Brain microvascular endothelial cell (primary cell): ENCODE measurements at regions not wholly inside any gene's neighbourhood (a gene's known extent, or its start where the extent isn't known, plus 50 kb on each side); places are given as distances from the start of the nearest gene placed in this dataset.

Source experiments
- DNase-seq: peaks from one replicate; pipeline ENCODE4 v3.0.0-alpha.2; 2020
- H3K27ac ChIP-seq: fragments of 250-450 bp; sonication (Bioruptor Pico); 2 replicates; pipeline ENCODE4 v1.5.1; 2020; ENCODE audit warnings: mild to moderate bottlenecking, moderate library complexity
- H3K27me3 ChIP-seq: fragments of 250-450 bp; sonication (Bioruptor Pico); replicated peaks from 2 replicates; pipeline ENCODE4 v1.5.1; 2020; ENCODE audit warnings: mild to moderate bottlenecking
- H3K36me3 ChIP-seq: fragments of 250-450 bp; sonication (Bioruptor Pico); replicated peaks from 2 replicates; pipeline ENCODE4 v1.5.1; 2020; ENCODE audit warnings: mild to moderate bottlenecking
- H3K4me3 ChIP-seq: 2 replicates; pipeline ENCODE4 v1.5.1; 2011; ENCODE audit warnings: low read depth, mild to moderate bottlenecking, control low read depth, low read length, moderate library complexity
- in situ Hi-C: cut with HindIII; loops from 2 replicates; pipeline ENCODE4 v1.10.0; 2017; ENCODE audit warnings: low sequenced_read_pairs, low pct_ligation_motif_present
- TF ChIP-seq, protein P1 (sequence below): IDR thresholded peaks from 2 replicates; pipeline ENCODE4 v1.5.1; 2011; ENCODE audit warnings: low read depth, mild to moderate bottlenecking, moderate library complexity, low read length, control low read depth, inconsistent platforms; ENCODE audit errors: missing control alignments

DNA sequence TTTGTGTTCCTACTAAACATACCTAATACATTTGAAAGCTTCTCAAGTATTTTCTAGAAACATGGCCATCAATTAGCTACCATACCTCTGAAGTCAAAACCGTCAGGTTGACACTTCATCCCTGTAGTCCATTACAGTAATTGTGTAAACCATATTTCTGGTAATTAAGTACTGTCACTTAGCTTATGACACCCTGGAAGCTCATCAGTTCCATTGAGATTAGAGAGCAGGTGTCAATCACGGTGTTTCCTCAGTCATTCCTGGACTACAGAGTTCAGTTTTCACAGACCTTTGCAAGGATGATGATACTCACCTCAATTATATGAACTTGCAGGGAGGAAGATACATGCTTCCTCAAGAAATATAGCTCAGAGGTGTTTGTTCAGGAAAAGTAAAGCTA, 552.0 kb downstream of the SI start:
- Histone ChIP-seq H3K36me3 (no peaks in the 10 kb centered on the region), H3K4me3 (no peak overlapping the region), H3K27ac (no peak overlapping the region), H3K27me3 (no peaks in the 10 kb centered on the region)
- in situ Hi-C loops, result no loop called here
- no peak for DNase-seq
- TF ChIP-seq, protein P1, sequence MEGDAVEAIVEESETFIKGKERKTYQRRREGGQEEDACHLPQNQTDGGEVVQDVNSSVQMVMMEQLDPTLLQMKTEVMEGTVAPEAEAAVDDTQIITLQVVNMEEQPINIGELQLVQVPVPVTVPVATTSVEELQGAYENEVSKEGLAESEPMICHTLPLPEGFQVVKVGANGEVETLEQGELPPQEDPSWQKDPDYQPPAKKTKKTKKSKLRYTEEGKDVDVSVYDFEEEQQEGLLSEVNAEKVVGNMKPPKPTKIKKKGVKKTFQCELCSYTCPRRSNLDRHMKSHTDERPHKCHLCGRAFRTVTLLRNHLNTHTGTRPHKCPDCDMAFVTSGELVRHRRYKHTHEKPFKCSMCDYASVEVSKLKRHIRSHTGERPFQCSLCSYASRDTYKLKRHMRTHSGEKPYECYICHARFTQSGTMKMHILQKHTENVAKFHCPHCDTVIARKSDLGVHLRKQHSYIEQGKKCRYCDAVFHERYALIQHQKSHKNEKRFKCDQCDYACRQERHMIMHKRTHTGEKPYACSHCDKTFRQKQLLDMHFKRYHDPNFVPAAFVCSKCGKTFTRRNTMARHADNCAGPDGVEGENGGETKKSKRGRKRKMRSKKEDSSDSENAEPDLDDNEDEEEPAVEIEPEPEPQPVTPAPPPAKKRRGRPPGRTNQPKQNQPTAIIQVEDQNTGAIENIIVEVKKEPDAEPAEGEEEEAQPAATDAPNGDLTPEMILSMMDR, result no peak

GRCh38 chr3:164524201-164524600, 554.1 kb downstream of the SI start:
- in situ Hi-C loops, result no loop called here
- no peak overlapping the region for H3K4me3 ChIP-seq
- no peaks in the 10 kb centered on the region for H3K36me3 ChIP-seq
- no peak overlapping the region for H3K27ac ChIP-seq
- DNase-seq, result no peak
- no peaks in the 10 kb centered on the region for H3K27me3 ChIP-seq
- TF ChIP-seq, protein P1, result no peak

- H3K27me3 ChIP-seq, result no peaks in the 10 kb centered on the region
- TF ChIP-seq, protein P1, result no peak
- DNase-seq, result no peak
- no peak overlapping the region for H3K27ac ChIP-seq
- H3K4me3 ChIP-seq, result no peak overlapping the region
- in situ Hi-C loops, result no loop called here
- no peaks in the 10 kb centered on the region for H3K36me3 ChIP-seq
Observed at GRCh38 chr3:164522073-164522763, 556.1 kb downstream of the SI start.

DNA sequence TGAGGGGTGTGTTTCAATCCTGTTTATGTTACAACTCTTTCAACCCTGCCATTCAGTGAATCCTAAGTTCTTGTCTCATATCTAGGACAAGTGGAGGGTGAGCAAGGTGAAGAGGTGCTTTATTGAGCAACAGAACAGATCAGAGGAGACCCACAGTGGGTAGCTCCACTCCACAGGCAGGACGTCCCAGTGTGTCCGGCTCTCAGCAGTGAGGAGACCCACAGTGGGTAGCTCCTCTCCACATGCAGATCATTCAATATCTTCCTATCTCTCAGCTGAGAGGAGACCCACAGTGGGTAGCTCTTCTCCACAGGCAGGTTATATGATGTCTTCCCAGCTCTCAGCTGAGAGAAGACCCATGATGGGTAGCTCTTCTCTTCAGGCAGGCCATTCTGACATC, 556.7 kb downstream of the SI start:
- H3K36me3 ChIP-seq, result no peaks in the 10 kb centered on the region
- no peak overlapping the region for H3K4me3 ChIP-seq
- DNase-seq, result no peak
- no peak overlapping the region for H3K27ac ChIP-seq
- TF ChIP-seq, protein P1, result no peak
- no peaks in the 10 kb centered on the region for H3K27me3 ChIP-seq
- in situ Hi-C loops, result no loop called here

- in situ Hi-C loops, result no loop called here
- Histone ChIP-seq H3K4me3 (no peak overlapping the region), H3K36me3 (no peaks in the 10 kb centered on the region), H3K27ac (no peak overlapping the region), H3K27me3 (no peaks in the 10 kb centered on the region)
- TF ChIP-seq, protein P1, result no peak
- no peak for DNase-seq
Observed at GRCh38 chr3:164521139-164521538, 557.2 kb downstream of the SI start.

- in situ Hi-C loops, result no loop called here
- H3K27ac ChIP-seq, result no peak overlapping the region
- DNase-seq, result no peak
- no peaks in the 10 kb centered on the region for H3K36me3 ChIP-seq
- TF ChIP-seq, protein P1, result no peak
- H3K4me3 ChIP-seq, result no peak overlapping the region
- no peaks in the 10 kb centered on the region for H3K27me3 ChIP-seq
Observed at GRCh38 chr3:164515256-164515655, 563.0 kb downstream of the SI start.
